Loucy (cell line): ENCODE measurements at regions not wholly inside any gene's neighbourhood (a gene's known extent, or its start where the extent isn't known, plus 50 kb on each side); places are given as distances from the start of the nearest gene placed in this dataset.

ENCODE experiments used
- CTCF ChIP-seq: fragments of 200-600 bp; sonication (generic); conservative IDR thresholded peaks from 2 replicates; pipeline ENCODE4 v1.5.1; 2014; ENCODE audit warnings: mild to moderate bottlenecking, antibody characterized with exemption, low read length
- EZH2phosphoT487 ChIP-seq: fragments of 200-600 bp; IDR thresholded peaks from 2 replicates; pipeline ENCODE4 v1.6.1; 2018; ENCODE audit warnings: antibody characterized with exemption, mild to moderate bottlenecking, moderate library complexity, borderline replicate concordance

- no peak for TF ChIP-seq CTCF
- TF ChIP-seq EZH2phosphoT487, result no peak
Measured at GRCh38 chrX:36642052-36642451, 366.1 kb upstream of the FAM47C start.
